HCT116 (cell line): ENCODE measurements at regions not wholly inside any gene's neighbourhood (a gene's known extent, or its start where the extent isn't known, plus 50 kb on each side); places are given as distances from the start of the nearest gene placed in this dataset.

Experiments
- ATAC-seq: fragments of 200-7000 bp; cut with Tn5 transposase; 2 replicates; pipeline ENCODE4 v1.9.1; 2020; ENCODE audit warnings: mild to moderate bottlenecking, moderate library complexity
- BruUV-seq: library from RNA; stranded (reverse); fragments of 400-500 nt; replicated peaks from 2 replicates; lab custom pipeline; 2021; lab: Mats Ljungman, UMichigan
- CTCF ChIA-PET: fragments of 300-600 bp; sonication (Branson Sonifier 250); formaldehyde crosslinking; loops from one replicate; lab custom pipeline; 2021; ENCODE audit warnings: antibody characterized with exemption; lab: Charles Lee
- POLR2A ChIA-PET: fragments of 300-600, 350-600 bp; sonication (Branson Sonifier 250); formaldehyde crosslinking; loops from one replicate; lab custom pipeline; 2021; ENCODE audit warnings: antibody characterized with exemption; lab: Charles Lee
- RAD21 ChIA-PET, 2 experiments: fragments of 300-600 bp; sonication (Branson Sonifier 250); formaldehyde crosslinking; loops; one replicate each; lab custom pipeline; 2023; ENCODE audit warnings: low total read pairs in 2 of 2; ENCODE audit not compliant: uncharacterized antibody in 2 of 2, unreplicated experiment in 2 of 2, low non-redundant PET in 1 of 2; lab: Charles Lee
- DNase-seq: peaks from one replicate; pipeline ENCODE4 v3.0.0-alpha.2; 2010; ENCODE audit warnings: low read depth, low spot score
- H2AFZ ChIP-seq: fragments of 200-600 bp; shearing (Covaris generic), sonication (generic); 2 replicates; pipeline ENCODE4 v1.6.1; 2017; ENCODE audit warnings: low read depth, mixed run types, mixed read lengths, antibody characterized with exemption, low read length; ENCODE audit not compliant: poor library complexity, severe bottlenecking
- H3K27ac ChIP-seq: 2 replicates; pipeline ENCODE4 v1.5.1; 2012; ENCODE audit warnings: low read depth, low read length
- H3K27me3 ChIP-seq: fragments of 200-600 bp; sonication (generic); 2 replicates; pipeline ENCODE4 v1.6.1; 2016; ENCODE audit warnings: mixed run types, low read length, mixed read lengths; ENCODE audit not compliant: insufficient read depth
- H3K36me3 ChIP-seq, 2 experiments: fragments of 200-500 bp in 1 of 2; fragments of 200-600 bp in 1 of 2; sonication (Bioruptor generic) in 1 of 2; sonication (generic) in 1 of 2; 2 replicates each; pipeline versions ENCODE4 v1.5.1 to v1.6.1; 2014 to 2016; ENCODE audit warnings: low read length in 2 of 2, inconsistent platforms in 1 of 2, mixed read lengths in 1 of 2, mixed run types in 1 of 2; ENCODE audit not compliant: insufficient read depth in 2 of 2, control insufficient read depth in 1 of 2
- H3K4me1 ChIP-seq, 2 experiments: fragments of 200-600 bp in 1 of 2; sonication (generic) in 1 of 2; 2 replicates each; pipeline versions ENCODE4 v1.5.1 to v1.6.1; 2012 to 2017; ENCODE audit warnings: low read length in 2 of 2, inconsistent platforms in 1 of 2, mild to moderate bottlenecking in 1 of 2, mixed read lengths in 1 of 2, mixed run types in 1 of 2, moderate library complexity in 1 of 2; ENCODE audit not compliant: insufficient read depth in 2 of 2, control insufficient read depth in 1 of 2
- H3K4me2 ChIP-seq: fragments of 200-600 bp; sonication (generic); 2 replicates; pipeline ENCODE4 v1.6.1; 2017; ENCODE audit warnings: mixed run types, low read length, mixed read lengths
- H3K4me3 ChIP-seq, 2 experiments: fragments of 200-600 bp in 1 of 2; sonication (generic) in 1 of 2; replicated peaks in 1 of 2; 2 replicates each; pipeline ENCODE4 v1.5.1; 2011 to 2016; ENCODE audit warnings: low read length in 2 of 2, control low read depth in 1 of 2, low read depth in 1 of 2, mild to moderate bottlenecking in 1 of 2, mixed read lengths in 1 of 2, mixed run types in 1 of 2
- H3K79me2 ChIP-seq: fragments of 200-600 bp; sonication (generic); 2 replicates; pipeline ENCODE4 v1.6.1; 2017; ENCODE audit warnings: mild to moderate bottlenecking, mixed run types, low read length, moderate library complexity, mixed read lengths; ENCODE audit not compliant: insufficient read depth
- H3K9ac ChIP-seq: fragments of 200-600 bp; sonication (generic); 2 replicates; pipeline ENCODE4 v1.6.1; 2016; ENCODE audit warnings: low read length, mixed read lengths
- H3K9me2 ChIP-seq: fragments of 200-600 bp; sonication (generic), shearing (Covaris generic); 2 replicates; pipeline ENCODE4 v1.6.1; 2017; ENCODE audit warnings: mixed run types, mild to moderate bottlenecking, moderate library complexity; ENCODE audit not compliant: insufficient read depth
- H3K9me3 ChIP-seq, 2 experiments: fragments of 200-500 bp in 1 of 2; fragments of 200-600 bp in 1 of 2; sonication (Bioruptor generic) in 1 of 2; sonication (generic) in 1 of 2; 2 replicates each; pipeline ENCODE4 v1.6.1; 2014 to 2017; ENCODE audit warnings: low read length in 2 of 2, mixed read lengths in 2 of 2, inconsistent platforms in 1 of 2, low read depth in 1 of 2, mild to moderate bottlenecking in 1 of 2, mixed run types in 1 of 2, moderate library complexity in 1 of 2; ENCODE audit not compliant: control insufficient read depth in 1 of 2, insufficient read depth in 1 of 2
- H4K20me1 ChIP-seq: fragments of 200-600 bp; sonication (generic), shearing (Covaris generic); 2 replicates; pipeline ENCODE4 v1.6.1; 2017; ENCODE audit warnings: mixed run types, mild to moderate bottlenecking, moderate library complexity; ENCODE audit not compliant: insufficient read depth
- EGR1 ChIP-seq: IDR thresholded peaks from 2 replicates; pipeline ENCODE4 v1.6.1; 2012; ENCODE audit warnings: low read depth
- EZH2 ChIP-seq: fragments of 200-600 bp; sonication (generic); IDR thresholded peaks from 2 replicates; pipeline ENCODE4 v1.6.1; 2017; ENCODE audit warnings: antibody characterized with exemption, mixed run types
- EZH2phosphoT487 ChIP-seq: fragments of 200-600 bp; IDR thresholded peaks from 2 replicates; pipeline ENCODE4 v1.6.1; 2018; ENCODE audit warnings: antibody characterized with exemption, borderline replicate concordance
- JUND ChIP-seq: IDR thresholded peaks from 2 replicates; pipeline ENCODE4 v1.6.1; 2012
- POLR2A ChIP-seq: IDR thresholded peaks from 2 replicates; pipeline ENCODE4 v1.7.0; 2011; ENCODE audit warnings: borderline replicate concordance; ENCODE audit not compliant: insufficient read depth, insufficient read length; ENCODE audit errors: extremely low read depth
- POLR2AphosphoS5 ChIP-seq: IDR thresholded peaks from 2 replicates; pipeline ENCODE4 v1.6.1; 2011; ENCODE audit warnings: mild to moderate bottlenecking, low read depth, low read length, moderate library complexity
- SIN3A ChIP-seq: IDR thresholded peaks from 2 replicates; pipeline ENCODE4 v1.6.1; 2012; ENCODE audit warnings: low read depth
- SP1 ChIP-seq: IDR thresholded peaks from 2 replicates; pipeline ENCODE4 v1.6.1; 2012; ENCODE audit warnings: low read depth
- SRF ChIP-seq: IDR thresholded peaks from 2 replicates; pipeline ENCODE4 v1.6.1; 2012; ENCODE audit warnings: low read depth
- ZNF274 ChIP-seq: fragments of 200-500 bp; sonication (Bioruptor generic); IDR thresholded peaks from 2 replicates; pipeline ENCODE4 v1.6.1; 2014; ENCODE audit warnings: mild to moderate bottlenecking, low read depth, low read length, inconsistent platforms
- intact Hi-C: fragments of 100-400 bp; cut with micrococcal nuclease; formaldehyde crosslinking; loops from 2 replicates; pipeline ENCODE4 v1.10.0; 2022
- TF ChIP-seq, protein P1 (sequence below), 3 experiments: fragments of 200-600 bp in 1 of 3; sonication (generic) in 1 of 3; IDR thresholded peaks in 2 of 3; conservative IDR thresholded peaks in 1 of 3; 2 replicates each; pipeline ENCODE4 v1.5.1; 2012 to 2017; ENCODE audit warnings: low read depth in 2 of 3, low read length in 2 of 3, antibody characterized with exemption in 1 of 3, borderline replicate concordance in 1 of 3, control low read depth in 1 of 3, mild to moderate bottlenecking in 1 of 3, mixed read lengths in 1 of 3, mixed run types in 1 of 3, moderate library complexity in 1 of 3; ENCODE audit not compliant: insufficient read depth in 1 of 3
- TF ChIP-seq, protein P2 (sequence below): IDR thresholded peaks from 2 replicates; pipeline ENCODE4 v1.6.1; 2011; ENCODE audit warnings: mild to moderate bottlenecking, low read length, moderate library complexity; ENCODE audit not compliant: insufficient replicate concordance; ENCODE audit errors: extremely low read depth
- TF ChIP-seq, protein P3 (sequence below): IDR thresholded peaks from 2 replicates; pipeline ENCODE4 v1.6.1; 2012; ENCODE audit warnings: low read depth

DNA sequence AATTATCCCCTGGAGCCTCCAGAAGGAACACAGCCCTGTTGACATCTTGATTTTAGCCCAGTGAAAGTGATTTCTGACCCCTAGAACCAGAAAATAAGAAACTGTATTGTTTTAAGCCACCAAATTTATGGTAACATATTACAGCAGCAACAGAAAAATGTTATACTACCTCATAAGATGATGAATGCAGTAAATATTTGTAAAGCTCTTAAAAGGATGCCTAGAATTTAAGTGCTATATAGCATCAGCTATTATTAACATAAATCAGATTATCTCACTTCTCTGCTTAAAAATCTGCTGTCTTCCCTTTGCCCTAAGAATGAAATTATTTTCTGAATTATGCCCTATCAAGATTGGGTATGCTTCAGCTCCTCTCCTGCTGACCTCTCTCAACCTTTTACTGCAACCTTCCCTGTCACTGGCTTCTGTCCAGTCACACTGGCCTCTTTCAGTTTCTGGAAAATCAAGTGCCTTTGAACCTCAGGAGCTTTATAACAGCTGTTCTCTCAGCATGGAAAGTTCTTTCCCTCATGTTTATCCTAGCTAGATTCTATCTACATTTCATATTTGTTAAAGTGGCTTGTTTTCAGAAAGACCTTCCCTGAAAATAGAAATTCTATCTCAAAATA is 78.9 kb downstream of the GPR37 start:
- DNase-seq (no peak), ATAC-seq (no peak)
- H3K9me2 ChIP-seq, result no peaks in the 10 kb centered on the region
- no peak overlapping the region for H3K27ac ChIP-seq
- TF ChIP-seq POLR2AphosphoS5, result no peak
- no peak for TF ChIP-seq SRF
- TF ChIP-seq, protein P1, sequence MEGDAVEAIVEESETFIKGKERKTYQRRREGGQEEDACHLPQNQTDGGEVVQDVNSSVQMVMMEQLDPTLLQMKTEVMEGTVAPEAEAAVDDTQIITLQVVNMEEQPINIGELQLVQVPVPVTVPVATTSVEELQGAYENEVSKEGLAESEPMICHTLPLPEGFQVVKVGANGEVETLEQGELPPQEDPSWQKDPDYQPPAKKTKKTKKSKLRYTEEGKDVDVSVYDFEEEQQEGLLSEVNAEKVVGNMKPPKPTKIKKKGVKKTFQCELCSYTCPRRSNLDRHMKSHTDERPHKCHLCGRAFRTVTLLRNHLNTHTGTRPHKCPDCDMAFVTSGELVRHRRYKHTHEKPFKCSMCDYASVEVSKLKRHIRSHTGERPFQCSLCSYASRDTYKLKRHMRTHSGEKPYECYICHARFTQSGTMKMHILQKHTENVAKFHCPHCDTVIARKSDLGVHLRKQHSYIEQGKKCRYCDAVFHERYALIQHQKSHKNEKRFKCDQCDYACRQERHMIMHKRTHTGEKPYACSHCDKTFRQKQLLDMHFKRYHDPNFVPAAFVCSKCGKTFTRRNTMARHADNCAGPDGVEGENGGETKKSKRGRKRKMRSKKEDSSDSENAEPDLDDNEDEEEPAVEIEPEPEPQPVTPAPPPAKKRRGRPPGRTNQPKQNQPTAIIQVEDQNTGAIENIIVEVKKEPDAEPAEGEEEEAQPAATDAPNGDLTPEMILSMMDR (IDR thresholded peaks at IDR 0.05 in 2 of 3, conservative IDR thresholded peaks at IDR 0.05 in 1 of 3; ENCODE audit: borderline replicate concordance in 1 of 3, insufficient read depth in 1 of 3, low read depth in 2 of 3, low read length in 2 of 3), result no peak
- TF ChIP-seq EGR1, result no peak
- no peak for TF ChIP-seq JUND
- TF ChIP-seq ZNF274, result no peak
- H3K4me3 ChIP-seq, result no peak overlapping the region
- H3K9me3 ChIP-seq, result no peaks in the 10 kb centered on the region
- no peaks in the 10 kb centered on the region for H3K4me1 ChIP-seq
- BruUV-seq, result no TSS peak
- no peaks in the 10 kb centered on the region for H3K79me2 ChIP-seq
- H3K4me2 ChIP-seq, result no peak overlapping the region
- POLR2A ChIA-PET, result no interaction called here
- RAD21 ChIA-PET, result no interaction called here
- no peak overlapping the region for H3K9ac ChIP-seq
- no peak overlapping the region for H2AFZ ChIP-seq
- H3K27me3 ChIP-seq, result no peaks in the 10 kb centered on the region
- CTCF ChIA-PET, result no interaction called here
- no peaks in the 10 kb centered on the region for H3K36me3 ChIP-seq
- no peaks in the 10 kb centered on the region for H4K20me1 ChIP-seq
- intact Hi-C loops, result no loop called here

DNA sequence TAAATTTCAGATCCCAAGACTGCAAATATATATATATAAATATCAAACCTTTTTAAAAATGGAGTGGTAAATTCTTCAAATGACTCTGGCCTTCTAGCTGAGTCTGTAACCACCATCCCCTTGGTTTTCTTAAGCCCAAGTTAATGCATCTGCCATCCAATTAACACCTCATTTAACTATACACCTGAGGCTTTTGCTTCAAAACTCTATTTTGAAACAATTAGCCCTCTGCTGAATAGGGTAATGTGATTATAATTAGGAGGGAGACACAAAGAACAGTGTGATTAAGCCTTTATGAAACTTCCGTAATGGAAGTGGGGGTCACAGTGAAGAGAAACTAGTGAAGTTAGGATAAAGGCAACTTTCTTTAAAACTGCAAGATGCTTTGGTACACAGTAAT is 83.6 kb downstream of the GPR37 start:
- RAD21 ChIA-PET, result no interaction called here
- no peaks in the 10 kb centered on the region for H3K4me1 ChIP-seq
- H3K4me3 ChIP-seq, result no peak overlapping the region
- no peak for DNase-seq
- H3K9me3 ChIP-seq, result no peaks in the 10 kb centered on the region
- no peaks in the 10 kb centered on the region for H4K20me1 ChIP-seq
- H3K27me3 ChIP-seq, result no peaks in the 10 kb centered on the region
- no peaks in the 10 kb centered on the region for H3K79me2 ChIP-seq
- no TSS peak for BruUV-seq
- no peak overlapping the region for H3K4me2 ChIP-seq
- no peak overlapping the region for H2AFZ ChIP-seq
- POLR2A ChIA-PET, result no interaction called here
- intact Hi-C loops, result no loop called here
- H3K36me3 ChIP-seq, result no peaks in the 10 kb centered on the region
- no peak overlapping the region for H3K9ac ChIP-seq
- no peaks in the 10 kb centered on the region for H3K9me2 ChIP-seq
- CTCF ChIA-PET, result no interaction called here
- H3K27ac ChIP-seq, result no peak overlapping the region
- no peak for ATAC-seq
- TF ChIP-seq, protein P2, sequence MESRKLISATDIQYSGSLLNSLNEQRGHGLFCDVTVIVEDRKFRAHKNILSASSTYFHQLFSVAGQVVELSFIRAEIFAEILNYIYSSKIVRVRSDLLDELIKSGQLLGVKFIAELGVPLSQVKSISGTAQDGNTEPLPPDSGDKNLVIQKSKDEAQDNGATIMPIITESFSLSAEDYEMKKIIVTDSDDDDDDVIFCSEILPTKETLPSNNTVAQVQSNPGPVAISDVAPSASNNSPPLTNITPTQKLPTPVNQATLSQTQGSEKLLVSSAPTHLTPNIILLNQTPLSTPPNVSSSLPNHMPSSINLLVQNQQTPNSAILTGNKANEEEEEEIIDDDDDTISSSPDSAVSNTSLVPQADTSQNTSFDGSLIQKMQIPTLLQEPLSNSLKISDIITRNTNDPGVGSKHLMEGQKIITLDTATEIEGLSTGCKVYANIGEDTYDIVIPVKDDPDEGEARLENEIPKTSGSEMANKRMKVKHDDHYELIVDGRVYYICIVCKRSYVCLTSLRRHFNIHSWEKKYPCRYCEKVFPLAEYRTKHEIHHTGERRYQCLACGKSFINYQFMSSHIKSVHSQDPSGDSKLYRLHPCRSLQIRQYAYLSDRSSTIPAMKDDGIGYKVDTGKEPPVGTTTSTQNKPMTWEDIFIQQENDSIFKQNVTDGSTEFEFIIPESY, result no peak
- TF ChIP-seq SIN3A, result no peak
- no peak for TF ChIP-seq POLR2AphosphoS5
- no peak for TF ChIP-seq SRF
- TF ChIP-seq SP1, result no peak
- TF ChIP-seq EZH2, result no peak
- TF ChIP-seq POLR2A, result no peak
- TF ChIP-seq, protein P3, sequence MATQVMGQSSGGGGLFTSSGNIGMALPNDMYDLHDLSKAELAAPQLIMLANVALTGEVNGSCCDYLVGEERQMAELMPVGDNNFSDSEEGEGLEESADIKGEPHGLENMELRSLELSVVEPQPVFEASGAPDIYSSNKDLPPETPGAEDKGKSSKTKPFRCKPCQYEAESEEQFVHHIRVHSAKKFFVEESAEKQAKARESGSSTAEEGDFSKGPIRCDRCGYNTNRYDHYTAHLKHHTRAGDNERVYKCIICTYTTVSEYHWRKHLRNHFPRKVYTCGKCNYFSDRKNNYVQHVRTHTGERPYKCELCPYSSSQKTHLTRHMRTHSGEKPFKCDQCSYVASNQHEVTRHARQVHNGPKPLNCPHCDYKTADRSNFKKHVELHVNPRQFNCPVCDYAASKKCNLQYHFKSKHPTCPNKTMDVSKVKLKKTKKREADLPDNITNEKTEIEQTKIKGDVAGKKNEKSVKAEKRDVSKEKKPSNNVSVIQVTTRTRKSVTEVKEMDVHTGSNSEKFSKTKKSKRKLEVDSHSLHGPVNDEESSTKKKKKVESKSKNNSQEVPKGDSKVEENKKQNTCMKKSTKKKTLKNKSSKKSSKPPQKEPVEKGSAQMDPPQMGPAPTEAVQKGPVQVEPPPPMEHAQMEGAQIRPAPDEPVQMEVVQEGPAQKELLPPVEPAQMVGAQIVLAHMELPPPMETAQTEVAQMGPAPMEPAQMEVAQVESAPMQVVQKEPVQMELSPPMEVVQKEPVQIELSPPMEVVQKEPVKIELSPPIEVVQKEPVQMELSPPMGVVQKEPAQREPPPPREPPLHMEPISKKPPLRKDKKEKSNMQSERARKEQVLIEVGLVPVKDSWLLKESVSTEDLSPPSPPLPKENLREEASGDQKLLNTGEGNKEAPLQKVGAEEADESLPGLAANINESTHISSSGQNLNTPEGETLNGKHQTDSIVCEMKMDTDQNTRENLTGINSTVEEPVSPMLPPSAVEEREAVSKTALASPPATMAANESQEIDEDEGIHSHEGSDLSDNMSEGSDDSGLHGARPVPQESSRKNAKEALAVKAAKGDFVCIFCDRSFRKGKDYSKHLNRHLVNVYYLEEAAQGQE, result no peak
- TF ChIP-seq EZH2phosphoT487, result no peak
